ENCODE measurements at regions not wholly inside any gene's neighbourhood (a gene's known extent, or its start where the extent isn't known, plus 50 kb on each side); places are given as distances from the start of the nearest gene placed in this dataset.

DNA sequence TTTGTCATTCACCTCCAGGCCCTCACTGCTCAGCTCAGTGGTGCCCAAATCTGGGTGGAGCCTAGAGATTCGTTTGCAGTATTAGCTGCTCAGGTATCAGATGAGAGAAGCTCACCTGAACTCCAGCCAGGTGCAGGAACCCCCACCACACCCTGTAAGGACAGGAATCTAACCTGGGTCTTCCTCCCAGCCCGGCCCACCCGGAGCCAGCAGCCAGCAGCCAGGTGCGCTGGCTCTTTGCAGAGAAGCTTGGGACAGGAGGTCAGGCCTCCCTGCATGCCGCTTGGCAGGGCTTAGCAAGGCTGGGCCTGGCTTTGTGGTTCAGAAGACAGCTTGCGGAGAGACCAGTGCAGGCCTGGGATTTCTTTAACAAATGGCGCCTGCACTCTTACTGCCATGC, 125.6 kb upstream of the MYL2 start:
- Histone ChIP-seq H3K36me3 (no peaks in the 10 kb centered on the region), H3K4me1 (no peaks in the 10 kb centered on the region), H3K4me3 (no peak overlapping the region), H3K27me3 (peaks cover 0 to 10% (median 0%) of the 10 kb centered on the region in 9 donors), H3K27ac (no peak overlapping the region), H3K9me3 (no peaks in the 10 kb centered on the region)
- TF ChIP-seq, protein P1, sequence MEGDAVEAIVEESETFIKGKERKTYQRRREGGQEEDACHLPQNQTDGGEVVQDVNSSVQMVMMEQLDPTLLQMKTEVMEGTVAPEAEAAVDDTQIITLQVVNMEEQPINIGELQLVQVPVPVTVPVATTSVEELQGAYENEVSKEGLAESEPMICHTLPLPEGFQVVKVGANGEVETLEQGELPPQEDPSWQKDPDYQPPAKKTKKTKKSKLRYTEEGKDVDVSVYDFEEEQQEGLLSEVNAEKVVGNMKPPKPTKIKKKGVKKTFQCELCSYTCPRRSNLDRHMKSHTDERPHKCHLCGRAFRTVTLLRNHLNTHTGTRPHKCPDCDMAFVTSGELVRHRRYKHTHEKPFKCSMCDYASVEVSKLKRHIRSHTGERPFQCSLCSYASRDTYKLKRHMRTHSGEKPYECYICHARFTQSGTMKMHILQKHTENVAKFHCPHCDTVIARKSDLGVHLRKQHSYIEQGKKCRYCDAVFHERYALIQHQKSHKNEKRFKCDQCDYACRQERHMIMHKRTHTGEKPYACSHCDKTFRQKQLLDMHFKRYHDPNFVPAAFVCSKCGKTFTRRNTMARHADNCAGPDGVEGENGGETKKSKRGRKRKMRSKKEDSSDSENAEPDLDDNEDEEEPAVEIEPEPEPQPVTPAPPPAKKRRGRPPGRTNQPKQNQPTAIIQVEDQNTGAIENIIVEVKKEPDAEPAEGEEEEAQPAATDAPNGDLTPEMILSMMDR (IDR thresholded peaks at IDR 0.05), result no peak
- TF ChIP-seq POLR2A (IDR thresholded peaks at IDR 0.05), result no peak
- DNase-seq (no peak), ATAC-seq (no peak)
- WGBS, 4 donors, result 84 to 88% (median 86%) methylated on average over 7 of the region's 7 CpGs
- intact Hi-C loops (cut with DNase I), result no loop called here

DNA sequence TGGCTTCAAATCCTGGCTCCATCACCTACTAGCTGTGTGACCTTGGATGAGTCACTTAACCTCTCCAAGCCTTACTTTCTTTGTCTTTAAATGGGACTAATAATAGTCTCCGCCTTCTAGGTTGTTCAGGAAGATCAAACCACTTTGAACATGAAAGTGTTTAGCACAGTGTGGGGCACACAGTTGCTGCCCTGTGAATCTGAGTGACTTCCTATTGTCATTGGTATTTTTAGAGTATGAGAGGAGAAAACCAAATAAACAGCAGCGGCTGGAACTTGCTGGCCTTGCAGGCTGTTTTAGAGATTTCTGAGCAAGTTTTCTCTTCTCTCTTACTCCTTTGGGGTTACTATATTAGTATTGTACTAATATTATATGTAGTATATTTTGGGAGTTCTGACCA, 120.7 kb upstream of the MYL2 start:
- H3K4me1 ChIP-seq, result no peaks in the 10 kb centered on the region
- no peak overlapping the region for H3K27ac ChIP-seq
- no peaks in the 10 kb centered on the region for H3K36me3 ChIP-seq
- intact Hi-C loops (cut with DNase I), result no loop called here
- H3K27me3 ChIP-seq, result peaks cover 0 to 36% (median 10%) of the 10 kb centered on the region in 9 donors
- ATAC-seq (no peak), DNase-seq (no peak)
- TF ChIP-seq, protein P1 (IDR thresholded peaks at IDR 0.05), result no peak
- no peak for TF ChIP-seq POLR2A (IDR thresholded peaks at IDR 0.05)
- H3K4me3 ChIP-seq, result no peak overlapping the region
- no peaks in the 10 kb centered on the region for H3K9me3 ChIP-seq
- WGBS, 4 donors, result 65 to 88% (median 77%) methylated on average over 2 of the region's 2 CpGs

DNA sequence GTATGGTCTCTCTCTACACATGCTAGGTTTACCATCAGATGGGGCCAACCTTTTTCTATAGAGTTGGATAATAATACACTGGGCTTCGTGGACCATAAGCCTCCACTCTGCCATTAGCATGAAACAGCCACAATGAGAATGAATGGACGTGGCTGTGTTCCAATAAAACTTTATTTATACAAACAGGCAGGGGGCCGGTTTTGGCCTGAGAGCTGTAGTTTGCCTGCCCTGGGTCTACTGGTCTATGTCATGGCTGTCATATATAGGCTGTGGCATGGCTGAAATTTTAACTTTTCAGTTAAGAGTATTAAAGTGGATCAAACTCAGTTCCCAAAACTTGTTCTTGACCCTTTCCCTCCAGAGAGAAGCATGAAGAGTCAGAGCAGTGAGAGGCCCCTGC, 120.3 kb upstream of the MYL2 start:
- H3K36me3 ChIP-seq, result no peaks in the 10 kb centered on the region
- WGBS, 4 donors, result 67 to 89% (median 82%) methylated on average over 3 of the region's 3 CpGs
- ATAC-seq (no peak), DNase-seq (no peak)
- no peaks in the 10 kb centered on the region for H3K9me3 ChIP-seq
- H3K27me3 ChIP-seq, result peaks cover under 1 to 40% (median 14%) of the 10 kb centered on the region in 9 donors
- H3K4me3 ChIP-seq, result no peak overlapping the region
- no peak overlapping the region for H3K27ac ChIP-seq
- intact Hi-C loops (cut with DNase I), result no loop called here
- no peak for TF ChIP-seq POLR2A (IDR thresholded peaks at IDR 0.05)
- TF ChIP-seq, protein P1 (IDR thresholded peaks at IDR 0.05), result no peak
- peaks cover 0 to 2% (median 0%) of the 10 kb centered on the region in 12 donors for H3K4me1 ChIP-seq

DNA sequence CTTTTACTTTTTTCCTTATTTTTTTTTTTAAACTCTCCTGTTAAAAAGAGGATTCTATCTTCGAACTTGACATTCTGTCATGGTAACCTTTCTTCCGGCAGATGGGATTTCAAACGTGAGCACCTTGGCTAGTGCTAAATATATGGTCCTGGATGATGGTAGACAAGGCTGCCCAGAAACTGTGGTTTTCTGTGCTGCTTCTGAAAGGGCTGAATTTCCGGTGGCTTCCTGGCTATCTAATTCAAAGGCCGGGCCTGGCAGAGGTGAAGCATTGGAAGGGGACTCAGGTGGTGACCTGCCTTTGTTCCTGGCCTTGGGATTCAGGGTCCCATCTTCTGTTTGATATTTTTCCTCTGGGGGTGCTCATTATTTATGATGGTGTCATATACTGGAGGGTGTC, 118.6 kb upstream of the MYL2 start:
- no peak overlapping the region for H3K4me3 ChIP-seq
- 76 to 81% (median 79%) methylated on average over 5 of the region's 5 CpGs for WGBS, 4 donors
- no peak overlapping the region for H3K27ac ChIP-seq
- no peak for DNase-seq
- H3K36me3 ChIP-seq, result no peaks in the 10 kb centered on the region
- intact Hi-C loops (cut with DNase I), result no loop called here
- no peak for TF ChIP-seq POLR2A (IDR thresholded peaks at IDR 0.05)
- TF ChIP-seq, protein P1 (IDR thresholded peaks at IDR 0.05), result no peak
- H3K9me3 ChIP-seq, result no peaks in the 10 kb centered on the region
- peaks cover 0 to 18% (median 0%) of the 10 kb centered on the region in 12 donors for H3K4me1 ChIP-seq
- ATAC-seq, result no peak
- peaks cover 11 to 48% (median 22%) of the 10 kb centered on the region in 9 donors for H3K27me3 ChIP-seq

Measured in heart left ventricle (tissue), 16 donors.